K562 (cell line): ENCODE measurements at regions not wholly inside any gene's neighbourhood (a gene's known extent, or its start where the extent isn't known, plus 50 kb on each side); places are given as distances from the start of the nearest gene placed in this dataset.

Experiments
- ATAC-seq: fragments of 200-7000 bp; cut with Tn5 transposase; 3 replicates; pipeline ENCODE4 v1.9.1; 2020; ENCODE audit warnings: moderate library complexity
- BruUV-seq: library from RNA; stranded (reverse); fragments of 400-500 nt; replicated peaks from 2 replicates; lab custom pipeline; 2021; lab: Mats Ljungman, UMichigan
- CTCF ChIA-PET: fragments of 300-600 bp; formaldehyde crosslinking; extraction: SDS; loops from one replicate; lab custom pipeline; 2021; ENCODE audit warnings: low intra/inter-chr PET ratio; lab: Yijun Ruan, JAX
- POLR2A ChIA-PET: fragments of 300-600, 350-650 bp; sonication (Branson Sonifier 250); formaldehyde crosslinking; extraction: SDS; loops from one replicate; lab custom pipeline; 2021; ENCODE audit warnings: antibody characterized with exemption, inconsistent platforms; lab: Yijun Ruan, JAX
- DNase-seq, 4 experiments: peaks; one replicate each; pipeline versions ENCODE4 v3.0.0 to v3.0.0-alpha.2; 2011 to 2018; ENCODE audit warnings: low spot score in 3 of 4, mixed read lengths in 3 of 4; ENCODE audit errors: extremely low read depth in 1 of 4
- FAIRE-seq: peaks from 2 replicates; lab custom pipeline; 2011; peaks lifted over from hg19 to GRCh38; lab: Jason Lieb, UNC
- H2AFZ ChIP-seq: 2 replicates; pipeline ENCODE4 v1.6.0; 2011; ENCODE audit warnings: low read depth, low read length, control low read depth, inconsistent platforms
- H3K27ac ChIP-seq: fragments of 200-600 bp; 3 replicates; pipeline ENCODE4 v1.8.0; 2011; ENCODE audit warnings: low read depth, mild to moderate bottlenecking, control low read depth, inconsistent platforms, low read length, moderate library complexity, mixed read lengths; ENCODE audit errors: extremely low read depth
- H3K27me3 ChIP-seq, 2 experiments: fragments of 300-600 bp in 1 of 2; 2 replicates in 1 of 2; 3 replicates in 1 of 2; pipeline versions ENCODE4 v1.6.0 to v1.8.0; 2011; ENCODE audit warnings: inconsistent platforms in 2 of 2, low read length in 2 of 2, mild to moderate bottlenecking in 1 of 2, mixed read lengths in 1 of 2, moderate library complexity in 1 of 2; ENCODE audit not compliant: control insufficient read depth in 2 of 2, insufficient read depth in 2 of 2
- H3K36me3 ChIP-seq: fragments of 300-600 bp; 3 replicates; pipeline ENCODE4 v1.8.0; 2011; ENCODE audit warnings: mild to moderate bottlenecking, low read length, inconsistent platforms; ENCODE audit not compliant: control insufficient read depth, insufficient read depth
- H3K4me1 ChIP-seq, 2 experiments: fragments of 200-600 bp in 1 of 2; replicated peaks in 1 of 2; 2 replicates in 1 of 2; 3 replicates in 1 of 2; pipeline versions ENCODE4 v1.5.1 to v1.8.0; 2011; ENCODE audit warnings: inconsistent platforms in 2 of 2, low read length in 2 of 2, mild to moderate bottlenecking in 1 of 2, mixed read lengths in 1 of 2, moderate library complexity in 1 of 2; ENCODE audit not compliant: control insufficient read depth in 2 of 2, insufficient read depth in 2 of 2
- H3K4me2 ChIP-seq: 2 replicates; pipeline ENCODE4 v1.6.1; 2011; ENCODE audit warnings: low read length, control low read depth, inconsistent platforms, mixed read lengths; ENCODE audit not compliant: insufficient read depth
- H3K4me3 ChIP-seq: fragments of 200-600 bp; sonication (generic), shearing (Covaris generic); 2 replicates; pipeline ENCODE4 v1.5.1; 2016; ENCODE audit warnings: control low read depth, inconsistent platforms
- H3K79me2 ChIP-seq: fragments of 200-600 bp; 3 replicates; pipeline ENCODE4 v1.8.0; 2011; ENCODE audit warnings: low read length, inconsistent platforms; ENCODE audit not compliant: control insufficient read depth, insufficient read depth
- H3K9ac ChIP-seq, 2 experiments: 2 replicates each; pipeline versions ENCODE4 v1.6.0 to v1.6.1; 2011; ENCODE audit warnings: low read depth in 2 of 2, low read length in 2 of 2, control low read depth in 1 of 2, inconsistent platforms in 1 of 2, mild to moderate bottlenecking in 1 of 2, mixed read lengths in 1 of 2; ENCODE audit not compliant: insufficient read depth in 1 of 2
- H3K9me1 ChIP-seq: one replicate; pipeline ENCODE4 v1.6.0; 2011; ENCODE audit warnings: inconsistent platforms, mild to moderate bottlenecking, low read length, moderate library complexity; ENCODE audit not compliant: control insufficient read depth, insufficient read depth
- H3K9me3 ChIP-seq: replicated peaks from 2 replicates; pipeline ENCODE4 v1.5.1; 2011; ENCODE audit warnings: low read depth, low read length, inconsistent platforms; ENCODE audit not compliant: control insufficient read depth, insufficient read depth
- H4K20me1 ChIP-seq: replicated peaks from 2 replicates; pipeline ENCODE4 v1.6.1; 2011; ENCODE audit warnings: low read length, inconsistent platforms, mixed read lengths; ENCODE audit not compliant: control insufficient read depth, insufficient read depth
- GATA2 ChIP-seq: sonication (generic); formaldehyde crosslinking; IDR thresholded peaks from 2 replicates; pipeline ENCODE4 v1.4.0; 2020; ENCODE audit warnings: mild to moderate bottlenecking, missing genetic modification reagents
- GTF2F1 ChIP-seq: IDR thresholded peaks from 2 replicates; pipeline ENCODE4 v1.6.1; 2011; ENCODE audit warnings: low read depth, low read length, improper control_type of control experiment
- RAD21 ChIP-seq, 2 experiments: fragments of 250-450 bp in 1 of 2; fragments of 450-650 bp in 1 of 2; sonication (Bioruptor Pico) in 1 of 2; formaldehyde crosslinking in 1 of 2; IDR thresholded peaks in 1 of 2; conservative IDR thresholded peaks in 1 of 2; 2 replicates each; pipeline versions ENCODE4 v1.4.0 to v1.8.0; 2020 to 2022; ENCODE audit warnings: mild to moderate bottlenecking in 2 of 2, moderate library complexity in 1 of 2
- WGBS: fragments of 100-300 bp; shearing (Covaris generic); methylation state at CpG from one replicate; pipeline ENCODE4 v1.1.6; 2016; ENCODE audit warnings: low coverage, mixed read lengths; ENCODE audit not compliant: insufficient coverage; ENCODE audit errors: missing lambda C conversion rate; 5-methylcytosine and 5-hydroxymethylcytosine counted together
- in situ Hi-C: fragments of 300-500 bp; cut with MboI; formaldehyde crosslinking; loops from 4 replicates; pipeline ENCODE4 v1.15.0; 2018; ENCODE audit warnings: inconsistent platforms, mixed read lengths
- intact Hi-C: fragments of 100-400 bp; cut with micrococcal nuclease; formaldehyde crosslinking; loops from 2 replicates; pipeline ENCODE4 v1.14.2; 2022

DNA sequence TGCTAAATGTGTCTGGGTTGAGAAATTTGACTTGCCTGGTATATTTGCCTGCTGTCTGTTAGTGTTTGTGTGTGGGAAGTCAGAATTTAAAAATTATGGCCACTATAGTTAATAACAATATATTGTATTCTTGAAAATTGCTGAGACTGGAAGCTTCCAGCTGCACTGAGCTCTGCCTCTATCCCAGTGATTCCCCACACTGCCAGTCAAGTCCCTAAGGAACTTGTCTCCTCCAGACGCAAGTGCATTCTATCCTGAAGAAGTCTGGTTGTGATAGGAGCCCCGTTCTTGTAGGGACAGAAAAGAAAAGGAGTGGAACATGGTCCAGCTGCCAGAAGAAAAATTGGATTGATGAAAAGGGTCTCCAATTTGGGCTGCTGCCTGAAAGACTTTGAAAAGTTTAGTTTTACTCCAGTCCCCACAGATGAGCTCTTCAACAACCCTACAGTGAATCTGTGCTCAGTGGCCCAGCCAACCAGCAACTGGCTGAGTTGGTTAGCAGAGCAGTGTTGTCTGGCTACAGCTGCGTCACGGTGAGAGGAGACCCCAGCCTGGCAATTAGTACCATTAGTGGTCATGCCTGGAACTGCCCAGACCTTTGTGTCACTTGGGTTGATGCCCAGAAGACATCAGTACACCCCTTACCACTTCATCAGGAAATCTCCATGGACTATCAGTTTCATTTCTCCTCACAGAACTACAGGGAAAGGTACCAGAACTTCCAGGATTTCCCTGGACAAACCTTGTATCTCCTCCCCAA lies 183.1 kb upstream of the MCHR2 start:
- POLR2A ChIA-PET = interaction anchor here (0.7 to 1.3 kb wide), 2 partner anchors 289 to 730 kb away, joined by 3 to 4 read pairs; no protein-coding TSS in a partner anchor
- 62% methylated on average over 4 of the region's 4 CpGs for WGBS
- Histone ChIP-seq H3K9ac (no peak overlapping the region), H2AFZ (peak overlapping the region; percentile 82), H4K20me1 (no peaks in the 10 kb centered on the region)
- intact Hi-C loops = loop anchor here (5.0 kb wide), 1 partner anchor 105 kb away; no protein-coding TSS in a partner anchor
- no peak for TF ChIP-seq RAD21 (CRISPR knock-in tag; conservative IDR thresholded peaks at IDR 0.05 in 1 of 2, IDR thresholded peaks at IDR 0.05 in 1 of 2)
- TF ChIP-seq GTF2F1 = no peak
- no peak for TF ChIP-seq GATA2 (CRISPR knock-in tag)
- TF ChIP-seq, all 486 proteins: peak for 0
- no peaks in the 10 kb centered on the region for H3K36me3 ChIP-seq
- no peaks in the 10 kb centered on the region for H3K27me3 ChIP-seq
- H3K27ac ChIP-seq = no peak overlapping the region
- H3K79me2 ChIP-seq = no peaks in the 10 kb centered on the region
- H3K9me1 ChIP-seq = no peaks in the 10 kb centered on the region
- no peak overlapping the region for H3K4me2 ChIP-seq
- peaks cover 0 to 11% of the 10 kb centered on the region in 2 experiments; a peak in 3 of 5 replicates for H3K4me1 ChIP-seq
- CTCF ChIA-PET = interaction anchor here (1.7 kb wide), 1 partner anchor 303 kb away, joined by 8 read pairs; no protein-coding TSS in a partner anchor
- no TSS peak for BruUV-seq
- H3K9me3 ChIP-seq = no peaks in the 10 kb centered on the region
- in situ Hi-C loops = no loop called here
- FAIRE-seq = no peak
- no peak for DNase-seq
- H3K4me3 ChIP-seq = no peak overlapping the region
- ATAC-seq = peak; percentile 17; the same call in 2 of the 3 replicates
